ENCODE measurements at regions not wholly inside any gene's neighbourhood (a gene's known extent, or its start where the extent isn't known, plus 50 kb on each side); places are given as distances from the start of the nearest gene placed in this dataset.

- TF ChIP-seq PBX3 (CRISPR knock-in tag; IDR thresholded peaks at IDR 0.05): no peak
- TF ChIP-seq, protein P1, sequence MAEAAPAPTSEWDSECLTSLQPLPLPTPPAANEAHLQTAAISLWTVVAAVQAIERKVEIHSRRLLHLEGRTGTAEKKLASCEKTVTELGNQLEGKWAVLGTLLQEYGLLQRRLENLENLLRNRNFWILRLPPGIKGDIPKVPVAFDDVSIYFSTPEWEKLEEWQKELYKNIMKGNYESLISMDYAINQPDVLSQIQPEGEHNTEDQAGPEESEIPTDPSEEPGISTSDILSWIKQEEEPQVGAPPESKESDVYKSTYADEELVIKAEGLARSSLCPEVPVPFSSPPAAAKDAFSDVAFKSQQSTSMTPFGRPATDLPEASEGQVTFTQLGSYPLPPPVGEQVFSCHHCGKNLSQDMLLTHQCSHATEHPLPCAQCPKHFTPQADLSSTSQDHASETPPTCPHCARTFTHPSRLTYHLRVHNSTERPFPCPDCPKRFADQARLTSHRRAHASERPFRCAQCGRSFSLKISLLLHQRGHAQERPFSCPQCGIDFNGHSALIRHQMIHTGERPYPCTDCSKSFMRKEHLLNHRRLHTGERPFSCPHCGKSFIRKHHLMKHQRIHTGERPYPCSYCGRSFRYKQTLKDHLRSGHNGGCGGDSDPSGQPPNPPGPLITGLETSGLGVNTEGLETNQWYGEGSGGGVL (tag by site-specific recombination; IDR thresholded peaks at IDR 0.05): no peak
- no peak for TF ChIP-seq EGR2 (tag by site-specific recombination; IDR thresholded peaks at IDR 0.05; ENCODE audit: low read depth)
- no peak for TF ChIP-seq ZBTB6 (tag by site-specific recombination; IDR thresholded peaks at IDR 0.05)
- TF ChIP-seq WT1 (tag by site-specific recombination; IDR thresholded peaks at IDR 0.05): no peak
- TF ChIP-seq ZNF280C (tag by site-specific recombination; IDR thresholded peaks at IDR 0.05): no peak
- no peak for TF ChIP-seq ZNF239 (tag by site-specific recombination; IDR thresholded peaks at IDR 0.05)
- no peak for TF ChIP-seq ZNF350 (tag by site-specific recombination; IDR thresholded peaks at IDR 0.05)
- TF ChIP-seq KLF9 (tag by site-specific recombination; IDR thresholded peaks at IDR 0.05; ENCODE audit: low read depth): no peak
- TF ChIP-seq MYNN (tag by site-specific recombination; IDR thresholded peaks at IDR 0.05; ENCODE audit: borderline replicate concordance): no peak
These were observed 765.8 kb upstream of the ARRDC4 start (continued) for GRCh38 chr15:97194750-97195149.

DNA sequence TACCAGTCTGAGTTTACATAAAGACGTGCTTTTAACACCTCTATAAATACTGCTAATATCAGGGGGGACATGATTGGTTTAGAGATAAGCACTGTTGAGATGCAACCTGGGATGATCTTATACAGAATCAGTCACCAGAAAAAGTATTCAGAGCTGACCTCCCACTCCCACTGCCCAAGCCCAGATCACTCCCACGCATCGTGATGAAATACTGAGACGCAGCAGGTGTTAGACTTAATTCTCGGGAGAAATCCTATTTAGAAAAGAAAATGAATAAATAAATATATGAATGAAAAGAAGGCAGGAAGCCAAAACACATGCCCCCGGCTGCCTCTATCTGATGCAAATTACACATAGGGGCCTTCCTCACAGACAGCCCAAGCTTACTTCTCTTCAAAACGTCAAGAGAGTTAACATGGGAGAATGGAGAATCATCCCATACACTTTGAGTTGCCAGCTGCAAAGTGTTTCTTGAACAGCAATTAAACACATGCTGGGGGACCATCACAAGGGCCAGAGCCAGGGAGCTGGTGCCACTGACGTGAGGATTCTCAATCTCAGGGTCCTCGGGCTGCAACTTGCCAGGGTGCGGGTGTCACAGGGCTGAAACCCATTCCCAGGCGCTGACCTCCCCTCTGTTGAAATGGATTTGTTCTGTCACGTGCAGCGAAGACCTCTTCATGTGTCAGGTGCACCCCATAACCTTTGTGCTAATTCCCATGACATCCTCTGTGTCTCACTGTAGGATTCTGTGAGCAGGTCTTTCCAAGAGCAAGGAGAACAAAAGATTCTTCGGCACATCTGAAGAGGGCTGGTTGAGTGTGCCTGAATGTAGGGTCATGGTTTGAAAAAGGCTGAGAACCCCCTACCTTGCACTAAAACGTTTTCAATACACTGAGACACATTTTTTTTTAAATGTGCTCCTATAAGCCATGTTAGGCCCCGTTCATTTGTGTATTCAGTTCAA, 764.2 kb upstream of the ARRDC4 start:
- POLR2A ChIA-PET: no interaction called here
- CTCF ChIA-PET: interaction anchor here (0.7 kb wide), 1 partner anchor 279 kb away, joined by 4 read pairs; no protein-coding TSS in a partner anchor
- peaks cover 2% of the 10 kb centered on the region; the same call in 1 of the 2 replicates for H3K4me1 ChIP-seq (ENCODE audit: control insufficient read depth, insufficient read depth, low read length)
- H3K4me3 ChIP-seq (ENCODE audit: low read depth, low read length): no peak overlapping the region
- H3K27ac ChIP-seq (ENCODE audit: extremely low read depth, low read depth, low read length): no peak overlapping the region
- H3K9me3 ChIP-seq (ENCODE audit: control insufficient read depth, insufficient read depth, low read depth, low read length): no peaks in the 10 kb centered on the region
- H3K36me3 ChIP-seq (ENCODE audit: control insufficient read depth in 2 of 2, insufficient read depth in 1 of 2, low read length in 2 of 2): no peaks in the 10 kb centered on the region
- TF ChIP-seq ZSCAN16 (tag by site-specific recombination; IDR thresholded peaks at IDR 0.05): no peak
- TF ChIP-seq ZNF26 (tag by site-specific recombination; IDR thresholded peaks at IDR 0.05): no peak
- TF ChIP-seq GLI4 (tag by site-specific recombination; IDR thresholded peaks at IDR 0.05): no peak
- TF ChIP-seq ZNF76 (tag by site-specific recombination; IDR thresholded peaks at IDR 0.05; ENCODE audit: borderline replicate concordance, low read depth): no peak
- TF ChIP-seq, protein P2, sequence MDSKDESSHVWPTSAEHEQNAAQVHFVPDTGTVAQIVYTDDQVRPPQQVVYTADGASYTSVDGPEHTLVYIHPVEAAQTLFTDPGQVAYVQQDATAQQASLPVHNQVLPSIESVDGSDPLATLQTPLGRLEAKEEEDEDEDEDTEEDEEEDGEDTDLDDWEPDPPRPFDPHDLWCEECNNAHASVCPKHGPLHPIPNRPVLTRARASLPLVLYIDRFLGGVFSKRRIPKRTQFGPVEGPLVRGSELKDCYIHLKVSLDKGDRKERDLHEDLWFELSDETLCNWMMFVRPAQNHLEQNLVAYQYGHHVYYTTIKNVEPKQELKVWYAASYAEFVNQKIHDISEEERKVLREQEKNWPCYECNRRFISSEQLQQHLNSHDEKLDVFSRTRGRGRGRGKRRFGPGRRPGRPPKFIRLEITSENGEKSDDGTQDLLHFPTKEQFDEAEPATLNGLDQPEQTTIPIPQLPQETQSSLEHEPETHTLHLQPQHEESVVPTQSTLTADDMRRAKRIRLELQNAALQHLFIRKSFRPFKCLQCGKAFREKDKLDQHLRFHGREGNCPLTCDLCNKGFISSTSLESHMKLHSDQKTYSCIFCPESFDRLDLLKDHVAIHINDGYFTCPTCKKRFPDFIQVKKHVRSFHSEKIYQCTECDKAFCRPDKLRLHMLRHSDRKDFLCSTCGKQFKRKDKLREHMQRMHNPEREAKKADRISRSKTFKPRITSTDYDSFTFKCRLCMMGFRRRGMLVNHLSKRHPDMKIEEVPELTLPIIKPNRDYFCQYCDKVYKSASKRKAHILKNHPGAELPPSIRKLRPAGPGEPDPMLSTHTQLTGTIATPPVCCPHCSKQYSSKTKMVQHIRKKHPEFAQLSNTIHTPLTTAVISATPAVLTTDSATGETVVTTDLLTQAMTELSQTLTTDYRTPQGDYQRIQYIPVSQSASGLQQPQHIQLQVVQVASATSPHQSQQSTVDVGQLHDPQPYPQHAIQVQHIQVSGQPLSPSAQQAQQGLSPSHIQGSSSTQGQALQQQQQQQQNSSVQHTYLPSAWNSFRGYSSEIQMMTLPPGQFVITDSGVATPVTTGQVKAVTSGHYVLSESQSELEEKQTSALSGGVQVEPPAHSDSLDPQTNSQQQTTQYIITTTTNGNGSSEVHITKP (tag by site-specific recombination; IDR thresholded peaks at IDR 0.05): no peak
- no peak for TF ChIP-seq EGR2 (tag by site-specific recombination; IDR thresholded peaks at IDR 0.05; ENCODE audit: low read depth)
- TF ChIP-seq ZNF211 (tag by site-specific recombination; IDR thresholded peaks at IDR 0.05; ENCODE audit: low read depth): no peak
- TF ChIP-seq ZNF837 (tag by site-specific recombination; IDR thresholded peaks at IDR 0.05): no peak
- TF ChIP-seq ZNF596 (tag by site-specific recombination; IDR thresholded peaks at IDR 0.05): no peak
- TF ChIP-seq HIC1 (tag by site-specific recombination; IDR thresholded peaks at IDR 0.05): no peak
- no peak for TF ChIP-seq MYNN (tag by site-specific recombination; IDR thresholded peaks at IDR 0.05; ENCODE audit: borderline replicate concordance)
- TF ChIP-seq ZNF521 (tag by site-specific recombination; IDR thresholded peaks at IDR 0.05): no peak

Data from HEK293 (cell line).